DOHH2 (cell line): ENCODE measurements at regions not wholly inside any gene's neighbourhood (a gene's known extent, or its start where the extent isn't known, plus 50 kb on each side); places are given as distances from the start of the nearest gene placed in this dataset.
"Not testable (repeated sequence)": the region's sequence is repeated elsewhere in the genome, so short reads cannot be mapped to it uniquely, and the experiment has no call there.

Experiments
- H3F3A ChIP-seq: fragments of 200-600 bp; sonication (generic), shearing (Covaris generic); 2 replicates; pipeline ENCODE4 v1.6.0; 2016; ENCODE audit warnings: antibody characterized with exemption, mild to moderate bottlenecking; ENCODE audit not compliant: control insufficient read depth, insufficient read depth
- H3K27ac ChIP-seq: fragments of 200-600 bp; sonication (generic); 2 replicates; pipeline ENCODE4 v1.5.1; 2014; ENCODE audit warnings: low read depth, mild to moderate bottlenecking, low read length, moderate library complexity
- H3K27me3 ChIP-seq: fragments of 200-600 bp; sonication (generic); 2 replicates; pipeline ENCODE4 v1.6.1; 2014; ENCODE audit warnings: mild to moderate bottlenecking, low read length, mixed read lengths; ENCODE audit not compliant: control insufficient read depth
- H3K36me3 ChIP-seq: fragments of 200-600 bp; sonication (generic); 2 replicates; pipeline ENCODE4 v1.6.1; 2014; ENCODE audit warnings: mild to moderate bottlenecking, low read length, moderate library complexity, mixed read lengths; ENCODE audit not compliant: control insufficient read depth
- H3K4me1 ChIP-seq: fragments of 200-600 bp; sonication (generic); 2 replicates; pipeline ENCODE4 v1.6.1; 2014; ENCODE audit warnings: mild to moderate bottlenecking, low read length, mixed read lengths; ENCODE audit not compliant: control insufficient read depth
- H3K4me2 ChIP-seq: fragments of 200-600 bp; sonication (generic); 2 replicates; pipeline ENCODE4 v1.6.0; 2014; ENCODE audit warnings: mild to moderate bottlenecking, low read length, moderate library complexity
- H3K4me3 ChIP-seq: fragments of 200-600 bp; sonication (generic); 2 replicates; pipeline ENCODE4 v1.5.1; 2014; ENCODE audit warnings: mild to moderate bottlenecking, low read length, mixed read lengths
- H3K79me2 ChIP-seq: fragments of 200-600 bp; sonication (generic); 2 replicates; pipeline ENCODE4 v1.6.1; 2014; ENCODE audit warnings: mild to moderate bottlenecking, low read length, mixed read lengths; ENCODE audit not compliant: control insufficient read depth
- H3K9me2 ChIP-seq: fragments of 200-600 bp; sonication (generic); replicated peaks from 2 replicates; pipeline ENCODE4 v1.6.1; 2014; ENCODE audit warnings: mild to moderate bottlenecking, low read length, mixed read lengths; ENCODE audit not compliant: control insufficient read depth
- H3K9me3 ChIP-seq: fragments of 200-600 bp; sonication (generic); 2 replicates; pipeline ENCODE4 v1.6.1; 2014; ENCODE audit warnings: antibody characterized with exemption, low read length, mixed read lengths; ENCODE audit not compliant: control insufficient read depth, insufficient read depth
- H4K20me1 ChIP-seq: fragments of 200-600 bp; sonication (generic); 2 replicates; pipeline ENCODE4 v1.6.0; 2014; ENCODE audit warnings: low read depth, mild to moderate bottlenecking, antibody characterized with exemption, low read length, moderate library complexity; ENCODE audit not compliant: control insufficient read depth, insufficient read depth

- not testable (repeated sequence) for H4K20me1 ChIP-seq, H3F3A ChIP-seq, H3K27me3 ChIP-seq, H3K27ac ChIP-seq, H3K4me2 ChIP-seq, H3K4me1 ChIP-seq, H3K36me3 ChIP-seq, H3K9me3 ChIP-seq, H3K4me3 ChIP-seq, H3K9me2 ChIP-seq, H3K79me2 ChIP-seq
Measured at GRCh38 chr15:24427055-24427400, 248.5 kb upstream of the NPAP1 start.

GRCh38 chr15:24435075-24435820 lies 240.3 kb upstream of the NPAP1 start:
- H3K4me2 ChIP-seq, H3K27ac ChIP-seq, H3K79me2 ChIP-seq, H4K20me1 ChIP-seq, H3K27me3 ChIP-seq, H3K4me3 ChIP-seq, H3K36me3 ChIP-seq, H3F3A ChIP-seq, H3K4me1 ChIP-seq, H3K9me2 ChIP-seq, H3K9me3 ChIP-seq: not testable (repeated sequence)

- not testable (repeated sequence) for H3K27ac ChIP-seq, H3K79me2 ChIP-seq, H3K9me2 ChIP-seq, H3K27me3 ChIP-seq, H3K4me2 ChIP-seq, H3K36me3 ChIP-seq, H3K4me1 ChIP-seq, H3F3A ChIP-seq, H4K20me1 ChIP-seq, H3K9me3 ChIP-seq, H3K4me3 ChIP-seq
Measured at GRCh38 chr15:24437270-24437669, 238.3 kb upstream of the NPAP1 start.

- H3K27me3 ChIP-seq, H3K9me3 ChIP-seq, H3K4me2 ChIP-seq, H3K36me3 ChIP-seq, H4K20me1 ChIP-seq, H3K4me1 ChIP-seq, H3K27ac ChIP-seq, H3F3A ChIP-seq, H3K9me2 ChIP-seq, H3K79me2 ChIP-seq, H3K4me3 ChIP-seq: not testable (repeated sequence)
Measured at GRCh38 chr15:24437735-24438134, 237.8 kb upstream of the NPAP1 start.

- H3K27ac ChIP-seq, H4K20me1 ChIP-seq, H3K9me3 ChIP-seq, H3K9me2 ChIP-seq, H3K4me3 ChIP-seq, H3K4me2 ChIP-seq, H3K4me1 ChIP-seq, H3K79me2 ChIP-seq, H3F3A ChIP-seq, H3K36me3 ChIP-seq, H3K27me3 ChIP-seq: not testable (repeated sequence)
Measured at GRCh38 chr15:24477107-24478025, 198.2 kb upstream of the NPAP1 start.

GRCh38 chr15:24485885-24486567 lies 189.5 kb upstream of the NPAP1 start:
- H3K27ac ChIP-seq, H3K9me2 ChIP-seq, H3K79me2 ChIP-seq, H3K4me1 ChIP-seq, H3F3A ChIP-seq, H3K36me3 ChIP-seq, H3K4me2 ChIP-seq, H3K27me3 ChIP-seq, H4K20me1 ChIP-seq, H3K9me3 ChIP-seq, H3K4me3 ChIP-seq: not testable (repeated sequence)

- H3K9me3 ChIP-seq = not testable (repeated sequence)
Measured at GRCh38 chr15:24488164-24488907, 187.2 kb upstream of the NPAP1 start.

More at GRCh38 chr15:24488164-24488907, 187.2 kb upstream of the NPAP1 start:
- not testable (repeated sequence) for H3K79me2 ChIP-seq, H3F3A ChIP-seq, H3K4me1 ChIP-seq, H3K27me3 ChIP-seq, H3K4me3 ChIP-seq, H4K20me1 ChIP-seq, H3K4me2 ChIP-seq, H3K36me3 ChIP-seq, H3K9me2 ChIP-seq, H3K27ac ChIP-seq
